Liver (tissue), 8 donors: ENCODE measurements at regions not wholly inside any gene's neighbourhood (a gene's known extent, or its start where the extent isn't known, plus 50 kb on each side); places are given as distances from the start of the nearest gene placed in this dataset.
A peak's percentile ranks its signal among the peaks of the same experiment; 100 is the strongest.

Source experiments
- DNase-seq: peaks from one replicate; pipeline ENCODE4 v3.0.0-alpha.2; 2017; ENCODE audit warnings: low spot score
- H3K27ac ChIP-seq, 2 donors: one replicate each; pipeline ENCODE4 v1.7.0; 2013; ENCODE audit warnings: inconsistent platforms in 2 of 2, low read length in 2 of 2, control low read depth in 1 of 2, low read depth in 1 of 2, mild to moderate bottlenecking in 1 of 2
- H3K27me3 ChIP-seq, 4 donors: one replicate each; pipeline versions ENCODE4 v1.6.1 to v1.7.0; 2013; ENCODE audit warnings: low read length in 3 of 4, inconsistent platforms in 1 of 4, mild to moderate bottlenecking in 1 of 4, moderate library complexity in 1 of 4; ENCODE audit not compliant: control insufficient read depth in 4 of 4, insufficient read depth in 4 of 4
- H3K36me3 ChIP-seq, 4 donors: one replicate each; pipeline versions ENCODE4 v1.6.1 to v1.7.0; 2013; ENCODE audit warnings: low read length in 3 of 4, mild to moderate bottlenecking in 3 of 4, low read depth in 1 of 4, moderate library complexity in 1 of 4; ENCODE audit not compliant: control insufficient read depth in 4 of 4, insufficient read depth in 3 of 4
- H3K4me1 ChIP-seq, 4 donors: one replicate each; pipeline versions ENCODE4 v1.6.1 to v1.7.0; 2013; ENCODE audit warnings: low read length in 3 of 4, mild to moderate bottlenecking in 3 of 4, moderate library complexity in 1 of 4; ENCODE audit not compliant: control insufficient read depth in 4 of 4, insufficient read depth in 4 of 4
- H3K4me3 ChIP-seq, 3 donors: one replicate each; pipeline versions ENCODE4 v1.6.1 to v1.7.0; 2013; ENCODE audit warnings: low read length in 3 of 3, control low read depth in 1 of 3, low read depth in 1 of 3, mild to moderate bottlenecking in 1 of 3
- H3K9ac ChIP-seq, 2 donors: one replicate each; pipeline ENCODE4 v1.7.0; 2013; ENCODE audit warnings: low read length in 2 of 2, mild to moderate bottlenecking in 2 of 2, moderate library complexity in 2 of 2, control low read depth in 1 of 2, low read depth in 1 of 2
- H3K9me3 ChIP-seq, 4 donors: one replicate each; pipeline versions ENCODE4 v1.6.1 to v1.7.0; 2013; ENCODE audit warnings: low read length in 3 of 4; ENCODE audit not compliant: control insufficient read depth in 4 of 4
- ATF3 ChIP-seq: IDR thresholded peaks from 2 replicates; pipeline ENCODE4 v1.6.1; 2016; ENCODE audit warnings: antibody characterized with exemption
- CTCF ChIP-seq: fragments of 150-350 bp; IDR thresholded peaks from 2 replicates; pipeline ENCODE4 v1.5.1; 2017; ENCODE audit warnings: improper control_type of control experiment, low read depth, low read length; ENCODE audit not compliant: missing input control
- EGR1 ChIP-seq, 2 donors: IDR thresholded peaks; 2 replicates each; pipeline ENCODE4 v1.6.1; 2016 to 2018; ENCODE audit warnings: antibody characterized with exemption in 2 of 2, low read depth in 2 of 2
- FOXA1 ChIP-seq: IDR thresholded peaks from 2 replicates; pipeline ENCODE4 v1.6.1; 2016; ENCODE audit warnings: antibody characterized with exemption
- FOXA2 ChIP-seq: IDR thresholded peaks from 2 replicates; pipeline ENCODE4 v1.6.1; 2016; ENCODE audit warnings: antibody characterized with exemption
- GABPA ChIP-seq, 2 donors: IDR thresholded peaks in 1 of 2; conservative IDR thresholded peaks in 1 of 2; 2 replicates each; pipeline ENCODE4 v1.6.1; 2016; ENCODE audit warnings: antibody characterized with exemption in 2 of 2, mild to moderate bottlenecking in 1 of 2, moderate library complexity in 1 of 2
- HNF4A ChIP-seq, 2 donors: conservative IDR thresholded peaks; 2 replicates each; pipeline ENCODE4 v1.6.1; 2016; ENCODE audit warnings: antibody characterized with exemption in 2 of 2, mild to moderate bottlenecking in 2 of 2
- HNF4G ChIP-seq: IDR thresholded peaks from 2 replicates; pipeline ENCODE4 v1.6.1; 2016; ENCODE audit warnings: antibody characterized with exemption
- JUND ChIP-seq, 2 donors: IDR thresholded peaks; 2 replicates each; pipeline ENCODE4 v1.6.1; 2016; ENCODE audit warnings: antibody characterized with exemption in 2 of 2
- MAX ChIP-seq: IDR thresholded peaks from 2 replicates; pipeline ENCODE4 v1.6.1; 2016; ENCODE audit warnings: antibody characterized with exemption
- RAD21 ChIP-seq, 2 donors: IDR thresholded peaks; 2 replicates each; pipeline ENCODE4 v1.6.1; 2016; ENCODE audit warnings: antibody characterized with exemption in 2 of 2, mild to moderate bottlenecking in 2 of 2
- REST ChIP-seq: IDR thresholded peaks from 2 replicates; pipeline ENCODE4 v1.6.1; 2016; ENCODE audit warnings: antibody characterized with exemption, mild to moderate bottlenecking
- RXRA ChIP-seq, 2 donors: IDR thresholded peaks; 2 replicates each; pipeline ENCODE4 v1.6.1; 2017 to 2018; ENCODE audit warnings: antibody characterized with exemption in 2 of 2, mild to moderate bottlenecking in 1 of 2
- SP1 ChIP-seq: IDR thresholded peaks from 2 replicates; pipeline ENCODE4 v1.6.1; 2018; ENCODE audit warnings: antibody characterized with exemption, mild to moderate bottlenecking
- TAF1 ChIP-seq: conservative IDR thresholded peaks from 2 replicates; pipeline ENCODE4 v1.6.1; 2016; ENCODE audit warnings: antibody characterized with exemption, mild to moderate bottlenecking
- YY1 ChIP-seq: IDR thresholded peaks from 2 replicates; pipeline ENCODE4 v1.6.1; 2016; ENCODE audit warnings: antibody characterized with exemption, mild to moderate bottlenecking
- ZBTB33 ChIP-seq: IDR thresholded peaks from 2 replicates; pipeline ENCODE4 v1.6.1; 2016; ENCODE audit warnings: antibody characterized with exemption
- WGBS: extraction: QIAGEN DNeasy Blood & Tissue Kit; methylation state at CpG from one replicate; pipeline ENCODE4 v1.1.7; 2013; 5-methylcytosine and 5-hydroxymethylcytosine counted together
- donor health status: healthy.
- donor health status: healthy.
- donor health status: healthy.
- donor health status: healthy.
- donor health status: healthy.

GRCh38 chr5:143562935-143563334 is 159.4 kb upstream of the NR3C1 start (continued):
- TF ChIP-seq REST (peak; percentile 13), ZBTB33 (no peak), FOXA2 (peak; percentile 31), HNF4G (no peak), SP1 (peak; percentile 78), GABPA (IDR thresholded peaks at IDR 0.05 in 1 of 2, conservative IDR thresholded peaks at IDR 0.05 in 1 of 2) (no peak)

GRCh38 chr5:143561219-143561618 is 157.7 kb upstream of the NR3C1 start:
- H3K4me3 ChIP-seq = no peak overlapping the region
- TF ChIP-seq TAF1 = no peak
- peak; percentile 82 for TF ChIP-seq MAX
- TF ChIP-seq REST = peak; percentile 26
- peak; percentile 68 to 78 for TF ChIP-seq HNF4A (conservative IDR thresholded peaks at IDR 0.05)
- peak in 1 of 2 donors; percentile 55 for TF ChIP-seq EGR1 (IDR thresholded peaks at IDR 0.05; ENCODE audit: low read depth in 2 of 2)
- TF ChIP-seq YY1 = peak; percentile 64
- TF ChIP-seq CTCF = no peak
- TF ChIP-seq ATF3 = peak; percentile 48
- peak; percentile 45 for TF ChIP-seq ZBTB33
- peak; percentile 90 for TF ChIP-seq SP1
- peak; percentile 61 for TF ChIP-seq FOXA2
- TF ChIP-seq RAD21 (IDR thresholded peaks at IDR 0.05) = peak; percentile 51 to 59
- peak; percentile 75 to 89 for TF ChIP-seq RXRA (IDR thresholded peaks at IDR 0.05)
- no peak for TF ChIP-seq HNF4G
- TF ChIP-seq FOXA1 = peak; percentile 12
- peak; percentile 42 to 69 for TF ChIP-seq JUND (IDR thresholded peaks at IDR 0.05)
- no peak for DNase-seq
- peak overlapping the region; percentile 63 to 80 for H3K27ac ChIP-seq
- H3K9me3 ChIP-seq = no peaks in the 10 kb centered on the region
- H3K36me3 ChIP-seq = no peaks in the 10 kb centered on the region
- H3K9ac ChIP-seq = peak overlapping the region in 1 of 2 donors; percentile 48
- 36% methylated on average over 4 of the region's 4 CpGs for WGBS
- no peaks in the 10 kb centered on the region for H3K27me3 ChIP-seq
- peaks cover 5 to 32% (median 20%) of the 10 kb centered on the region in 4 donors for H3K4me1 ChIP-seq
